Astrocyte (in vitro differentiated cells and primary cell): ENCODE measurements at regions not wholly inside any gene's neighbourhood (a gene's known extent, or its start where the extent isn't known, plus 50 kb on each side); places are given as distances from the start of the nearest gene placed in this dataset.

Source experiments
- DNase-seq: peaks from one replicate; pipeline ENCODE4 v3.0.0-alpha.2; 2010; ENCODE audit warnings: low read depth
- FAIRE-seq: peaks from 2 replicates; lab custom pipeline; 2011; peaks lifted over from hg19 to GRCh38; lab: Jason Lieb, UNC
- H2AFZ ChIP-seq: 2 replicates; pipeline ENCODE4 v1.6.0; 2012; ENCODE audit warnings: low read depth, low read length, inconsistent platforms
- H3K27ac ChIP-seq: 2 replicates; pipeline ENCODE4 v1.5.1; 2011; ENCODE audit warnings: low read depth, low read length, inconsistent platforms
- H3K27me3 ChIP-seq: 2 replicates; pipeline ENCODE4 v1.6.0; 2011; ENCODE audit warnings: low read length, inconsistent platforms; ENCODE audit not compliant: insufficient read depth
- H3K36me3 ChIP-seq: 2 replicates; pipeline ENCODE4 v1.5.1; 2011; ENCODE audit warnings: low read length, inconsistent platforms; ENCODE audit not compliant: insufficient read depth
- H3K4me1 ChIP-seq: 2 replicates; pipeline ENCODE4 v1.5.1; 2011; ENCODE audit warnings: low read length, inconsistent platforms; ENCODE audit not compliant: insufficient read depth
- H3K4me2 ChIP-seq: 2 replicates; pipeline ENCODE4 v1.6.0; 2012; ENCODE audit warnings: low read length, inconsistent platforms
- H3K4me3 ChIP-seq: 2 replicates; pipeline ENCODE4 v1.5.1; 2011; ENCODE audit warnings: low read depth, mild to moderate bottlenecking, low read length, inconsistent platforms; ENCODE audit not compliant: insufficient read depth
- H3K79me2 ChIP-seq: 2 replicates; pipeline ENCODE4 v1.6.0; 2012; ENCODE audit warnings: mild to moderate bottlenecking, low read length, inconsistent platforms; ENCODE audit not compliant: insufficient read depth
- H3K9ac ChIP-seq: 2 replicates; pipeline ENCODE4 v1.6.0; 2012; ENCODE audit warnings: mild to moderate bottlenecking, low read length, inconsistent platforms
- H3K9me3 ChIP-seq: 2 replicates; pipeline ENCODE4 v1.5.1; 2012; ENCODE audit warnings: low read depth, mild to moderate bottlenecking, low read length, inconsistent platforms; ENCODE audit not compliant: insufficient read depth
- H4K20me1 ChIP-seq: 2 replicates; pipeline ENCODE4 v1.6.0; 2012; ENCODE audit warnings: low read length, inconsistent platforms; ENCODE audit not compliant: insufficient read depth
- H3K27ac Mint-ChIP-seq: one replicate; pipeline ENCODE4 v1.8.0; 2021; ENCODE audit warnings: mild to moderate bottlenecking, mixed read lengths; ENCODE audit not compliant: unreplicated experiment
- H3K27me3 Mint-ChIP-seq: one replicate; pipeline ENCODE4 v1.8.0; 2021; ENCODE audit warnings: low read depth, mixed read lengths; ENCODE audit not compliant: unreplicated experiment
- H3K36me3 Mint-ChIP-seq: one replicate; pipeline ENCODE4 v1.8.0; 2021; ENCODE audit warnings: low read depth, mixed read lengths; ENCODE audit not compliant: unreplicated experiment
- H3K4me1 Mint-ChIP-seq: one replicate; pipeline ENCODE4 v1.8.0; 2021; ENCODE audit warnings: low read depth, mixed read lengths; ENCODE audit not compliant: unreplicated experiment
- H3K4me3 Mint-ChIP-seq: one replicate; pipeline ENCODE4 v1.8.0; 2021; ENCODE audit warnings: mild to moderate bottlenecking, moderate library complexity, mixed read lengths; ENCODE audit not compliant: unreplicated experiment
- H3K9me3 Mint-ChIP-seq: one replicate; pipeline ENCODE4 v1.8.0; 2021; ENCODE audit warnings: mild to moderate bottlenecking, mixed read lengths; ENCODE audit not compliant: unreplicated experiment
- EZH2 ChIP-seq: IDR thresholded peaks from 2 replicates; pipeline ENCODE4 v1.6.1; 2012; ENCODE audit warnings: mild to moderate bottlenecking, low read length, inconsistent platforms; ENCODE audit not compliant: insufficient read depth
- TF ChIP-seq, protein P1 (sequence below): IDR thresholded peaks from 2 replicates; pipeline ENCODE4 v1.5.1; 2011; ENCODE audit warnings: low read depth, mild to moderate bottlenecking, inconsistent platforms, low read length, moderate library complexity; ENCODE audit not compliant: insufficient read depth

DNA sequence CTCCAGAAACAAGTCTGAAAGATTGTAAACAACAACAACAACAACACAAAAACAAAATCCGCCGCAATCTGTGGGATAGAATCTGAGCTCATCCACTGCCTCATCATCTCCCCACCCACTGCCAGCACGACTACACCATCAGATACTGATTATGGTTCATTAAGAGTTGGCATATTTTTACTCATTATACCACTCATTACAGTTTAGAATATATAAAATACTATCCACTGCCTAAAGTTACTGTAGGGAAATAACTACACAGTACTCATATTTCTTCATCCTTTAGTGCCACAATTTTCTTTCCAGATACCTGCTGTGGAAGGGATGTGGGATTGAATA, 152.5 kb upstream of the PEX5L start:
- Mint-ChIP-seq H3K4me1 (no peaks in the 10 kb centered on the region), H3K27me3 (peaks cover 2% of the 10 kb centered on the region), H3K27ac (no peak overlapping the region), H3K9me3 (no peaks in the 10 kb centered on the region), H3K36me3 (no peaks in the 10 kb centered on the region), H3K4me3 (no peak overlapping the region)
- FAIRE-seq (no peak), DNase-seq (no peak)
- Histone ChIP-seq H3K9me3 (no peaks in the 10 kb centered on the region), H4K20me1 (no peaks in the 10 kb centered on the region), H3K27me3 (no peaks in the 10 kb centered on the region), H3K36me3 (no peaks in the 10 kb centered on the region), H3K79me2 (no peaks in the 10 kb centered on the region), H3K9ac (no peak overlapping the region), H2AFZ (no peak overlapping the region), H3K27ac (no peak overlapping the region), H3K4me1 (no peaks in the 10 kb centered on the region), H3K4me2 (no peak overlapping the region), H3K4me3 (no peak overlapping the region)
- TF ChIP-seq, protein P1, sequence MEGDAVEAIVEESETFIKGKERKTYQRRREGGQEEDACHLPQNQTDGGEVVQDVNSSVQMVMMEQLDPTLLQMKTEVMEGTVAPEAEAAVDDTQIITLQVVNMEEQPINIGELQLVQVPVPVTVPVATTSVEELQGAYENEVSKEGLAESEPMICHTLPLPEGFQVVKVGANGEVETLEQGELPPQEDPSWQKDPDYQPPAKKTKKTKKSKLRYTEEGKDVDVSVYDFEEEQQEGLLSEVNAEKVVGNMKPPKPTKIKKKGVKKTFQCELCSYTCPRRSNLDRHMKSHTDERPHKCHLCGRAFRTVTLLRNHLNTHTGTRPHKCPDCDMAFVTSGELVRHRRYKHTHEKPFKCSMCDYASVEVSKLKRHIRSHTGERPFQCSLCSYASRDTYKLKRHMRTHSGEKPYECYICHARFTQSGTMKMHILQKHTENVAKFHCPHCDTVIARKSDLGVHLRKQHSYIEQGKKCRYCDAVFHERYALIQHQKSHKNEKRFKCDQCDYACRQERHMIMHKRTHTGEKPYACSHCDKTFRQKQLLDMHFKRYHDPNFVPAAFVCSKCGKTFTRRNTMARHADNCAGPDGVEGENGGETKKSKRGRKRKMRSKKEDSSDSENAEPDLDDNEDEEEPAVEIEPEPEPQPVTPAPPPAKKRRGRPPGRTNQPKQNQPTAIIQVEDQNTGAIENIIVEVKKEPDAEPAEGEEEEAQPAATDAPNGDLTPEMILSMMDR: no peak
- TF ChIP-seq EZH2: no peak

DNA sequence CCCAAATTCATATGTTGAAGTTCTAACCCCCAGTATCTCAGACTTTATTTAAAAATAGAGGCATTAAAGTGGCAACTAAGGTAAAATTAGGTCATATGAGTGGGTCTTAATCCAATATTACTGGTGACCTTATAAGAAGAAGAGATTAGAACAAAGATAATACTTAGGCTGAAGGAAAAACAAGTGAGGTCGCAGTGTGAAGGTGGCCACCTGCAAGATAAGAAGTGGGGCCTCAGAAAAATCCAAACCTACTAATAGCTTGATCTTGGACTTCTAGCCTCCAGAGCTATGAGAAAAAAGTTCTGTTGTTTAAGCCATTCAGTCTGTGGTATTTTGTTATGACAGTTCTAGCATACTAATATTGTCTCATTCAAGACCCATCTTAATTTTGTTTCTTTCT, 159.9 kb upstream of the PEX5L start:
- Histone ChIP-seq H3K27ac (no peak overlapping the region), H3K27me3 (no peaks in the 10 kb centered on the region), H3K4me2 (no peak overlapping the region), H3K4me1 (no peaks in the 10 kb centered on the region), H3K36me3 (no peaks in the 10 kb centered on the region), H3K4me3 (no peak overlapping the region), H4K20me1 (no peaks in the 10 kb centered on the region), H3K79me2 (no peaks in the 10 kb centered on the region), H3K9me3 (no peaks in the 10 kb centered on the region), H2AFZ (no peak overlapping the region), H3K9ac (no peak overlapping the region)
- Mint-ChIP-seq H3K36me3 (no peaks in the 10 kb centered on the region), H3K27ac (no peak overlapping the region), H3K4me3 (no peak overlapping the region), H3K27me3 (no peaks in the 10 kb centered on the region), H3K4me1 (no peaks in the 10 kb centered on the region), H3K9me3 (no peaks in the 10 kb centered on the region)
- FAIRE-seq (no peak), DNase-seq (no peak)
- TF ChIP-seq EZH2: no peak

DNA sequence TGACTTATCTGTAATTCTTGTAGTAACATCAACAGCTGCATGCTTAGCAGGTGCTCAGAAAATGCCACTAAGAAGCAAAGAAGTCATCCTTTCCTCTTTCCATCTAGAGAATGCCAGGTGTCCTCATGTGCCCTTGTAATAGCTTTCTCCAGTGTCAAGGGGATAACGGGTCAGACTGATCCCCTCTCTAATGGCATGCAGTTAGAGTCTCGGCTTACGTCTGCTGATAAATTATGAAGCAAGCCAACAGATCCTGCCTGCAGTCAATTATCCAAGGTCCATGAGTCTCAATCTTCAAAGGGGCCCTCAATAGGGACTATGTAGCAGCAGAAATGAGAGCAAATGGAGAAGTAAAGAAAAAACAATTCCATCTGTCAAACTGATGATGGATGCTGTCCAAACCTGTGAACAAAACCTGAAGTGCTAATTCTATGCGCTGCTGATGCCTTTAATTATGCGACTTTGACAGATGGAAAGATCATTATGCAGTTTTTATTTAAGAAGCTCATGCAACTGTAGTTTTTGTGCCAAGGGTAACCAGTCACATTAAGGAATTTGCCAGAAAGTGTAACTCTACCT, 162.8 kb upstream of the PEX5L start:
- no peak for FAIRE-seq
- Mint-ChIP-seq H3K4me1 (no peaks in the 10 kb centered on the region), H3K9me3 (no peaks in the 10 kb centered on the region)

More for the DNA sequence above, 162.8 kb upstream of the PEX5L start:
- no peaks in the 10 kb centered on the region for H3K9me3 ChIP-seq
- no peak overlapping the region for H3K4me3 ChIP-seq
- H3K27me3 Mint-ChIP-seq: no peaks in the 10 kb centered on the region
- no peak overlapping the region for H3K9ac ChIP-seq
- no peaks in the 10 kb centered on the region for H3K79me2 ChIP-seq
- H3K4me2 ChIP-seq: no peak overlapping the region
- H3K27ac ChIP-seq: no peak overlapping the region
- H4K20me1 ChIP-seq: no peaks in the 10 kb centered on the region
- no peak for DNase-seq
- TF ChIP-seq, protein P1: no peak
- TF ChIP-seq EZH2: no peak
- H3K36me3 Mint-ChIP-seq: no peaks in the 10 kb centered on the region
- no peak overlapping the region for H3K27ac Mint-ChIP-seq
- no peaks in the 10 kb centered on the region for H3K27me3 ChIP-seq
- H3K4me1 ChIP-seq: no peaks in the 10 kb centered on the region
- no peaks in the 10 kb centered on the region for H3K36me3 ChIP-seq
- no peak overlapping the region for H2AFZ ChIP-seq
- H3K4me3 Mint-ChIP-seq: no peak overlapping the region
